ENCODE measurements at regions not wholly inside any gene's neighbourhood (a gene's known extent, or its start where the extent isn't known, plus 50 kb on each side); places are given as distances from the start of the nearest gene placed in this dataset.

DNA sequence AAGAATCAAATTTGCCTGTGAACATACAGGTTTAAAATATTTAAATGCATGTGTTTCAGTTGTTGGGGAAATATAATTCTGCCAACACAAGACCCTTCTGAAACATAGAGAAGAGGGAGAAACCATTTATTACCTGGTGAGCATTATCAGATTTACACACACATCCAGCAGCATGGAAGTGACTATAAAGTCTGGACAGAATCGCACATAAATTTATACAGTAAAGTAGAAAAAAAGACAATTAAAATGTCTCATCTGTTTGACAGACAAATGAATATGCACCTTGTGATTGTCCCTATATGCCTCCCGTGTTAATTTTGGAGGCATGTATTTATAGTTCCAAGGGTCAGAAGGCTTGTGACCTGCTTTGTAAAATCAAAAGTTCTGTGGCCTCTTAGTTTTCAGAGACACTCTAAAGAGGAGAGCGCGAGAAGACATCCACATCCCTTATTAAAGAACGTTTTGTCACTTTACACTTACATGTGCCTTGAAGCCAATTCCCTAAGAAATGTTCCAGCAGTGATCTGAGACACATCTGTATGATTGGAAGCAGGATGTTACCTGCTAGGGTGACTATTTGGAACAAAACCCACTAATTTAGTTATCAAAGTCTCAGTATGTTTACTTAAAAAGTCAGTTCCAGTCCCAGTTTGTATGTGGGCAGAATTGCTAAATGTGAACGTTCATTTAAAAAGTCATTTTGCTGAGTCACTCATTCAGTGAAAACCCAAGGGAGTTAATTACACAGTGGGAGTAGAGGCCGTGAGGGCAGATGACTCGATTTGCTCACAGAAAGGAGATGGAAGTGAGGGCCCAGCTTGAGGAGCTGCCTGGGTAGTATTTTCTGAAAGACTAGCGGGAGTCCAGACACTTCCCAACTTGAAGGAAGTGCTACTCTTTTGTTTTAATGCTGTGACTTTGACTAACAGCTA, 527.6 kb upstream of the MEX3C start:
- no peaks in the 10 kb centered on the region for H3K36me3 ChIP-seq (ENCODE audit: insufficient read depth, low read length)
- H3K9me3 ChIP-seq (ENCODE audit: insufficient read depth, low read length, severe bottlenecking): no peaks in the 10 kb centered on the region
- no peak for ATAC-seq (ENCODE audit: insufficient read depth, low read depth)
- no peak overlapping the region for H3K4me2 ChIP-seq (ENCODE audit: insufficient read depth, low read length)
- H3K4me1 ChIP-seq (ENCODE audit: insufficient read depth, low read length): no peaks in the 10 kb centered on the region
- TF ChIP-seq, protein P1, sequence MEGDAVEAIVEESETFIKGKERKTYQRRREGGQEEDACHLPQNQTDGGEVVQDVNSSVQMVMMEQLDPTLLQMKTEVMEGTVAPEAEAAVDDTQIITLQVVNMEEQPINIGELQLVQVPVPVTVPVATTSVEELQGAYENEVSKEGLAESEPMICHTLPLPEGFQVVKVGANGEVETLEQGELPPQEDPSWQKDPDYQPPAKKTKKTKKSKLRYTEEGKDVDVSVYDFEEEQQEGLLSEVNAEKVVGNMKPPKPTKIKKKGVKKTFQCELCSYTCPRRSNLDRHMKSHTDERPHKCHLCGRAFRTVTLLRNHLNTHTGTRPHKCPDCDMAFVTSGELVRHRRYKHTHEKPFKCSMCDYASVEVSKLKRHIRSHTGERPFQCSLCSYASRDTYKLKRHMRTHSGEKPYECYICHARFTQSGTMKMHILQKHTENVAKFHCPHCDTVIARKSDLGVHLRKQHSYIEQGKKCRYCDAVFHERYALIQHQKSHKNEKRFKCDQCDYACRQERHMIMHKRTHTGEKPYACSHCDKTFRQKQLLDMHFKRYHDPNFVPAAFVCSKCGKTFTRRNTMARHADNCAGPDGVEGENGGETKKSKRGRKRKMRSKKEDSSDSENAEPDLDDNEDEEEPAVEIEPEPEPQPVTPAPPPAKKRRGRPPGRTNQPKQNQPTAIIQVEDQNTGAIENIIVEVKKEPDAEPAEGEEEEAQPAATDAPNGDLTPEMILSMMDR (IDR thresholded peaks at IDR 0.05; ENCODE audit: borderline replicate concordance, extremely low read depth, low read length, poor library complexity, severe bottlenecking): no peak
- no peak for TF ChIP-seq EZH2 (IDR thresholded peaks at IDR 0.05; ENCODE audit: borderline replicate concordance, low read depth, low read length, severe bottlenecking)
- H2AFZ ChIP-seq (ENCODE audit: low read depth, low read length): no peak overlapping the region
- no peak overlapping the region for H3K9ac ChIP-seq (ENCODE audit: low read depth, low read length)
- no peak for DNase-seq
- H3K27ac ChIP-seq (ENCODE audit: low read length): no peak overlapping the region
- H4K20me1 ChIP-seq (ENCODE audit: insufficient read depth, low read length): no peaks in the 10 kb centered on the region
- no peak overlapping the region for H3K4me3 ChIP-seq (ENCODE audit: low read depth in 1 of 2, low read length in 2 of 2)
- no peaks in the 10 kb centered on the region for H3K79me2 ChIP-seq (ENCODE audit: insufficient read depth, low read length)
- H3K27me3 ChIP-seq (ENCODE audit: insufficient read depth, low read length, poor library complexity): no peaks in the 10 kb centered on the region

DNA sequence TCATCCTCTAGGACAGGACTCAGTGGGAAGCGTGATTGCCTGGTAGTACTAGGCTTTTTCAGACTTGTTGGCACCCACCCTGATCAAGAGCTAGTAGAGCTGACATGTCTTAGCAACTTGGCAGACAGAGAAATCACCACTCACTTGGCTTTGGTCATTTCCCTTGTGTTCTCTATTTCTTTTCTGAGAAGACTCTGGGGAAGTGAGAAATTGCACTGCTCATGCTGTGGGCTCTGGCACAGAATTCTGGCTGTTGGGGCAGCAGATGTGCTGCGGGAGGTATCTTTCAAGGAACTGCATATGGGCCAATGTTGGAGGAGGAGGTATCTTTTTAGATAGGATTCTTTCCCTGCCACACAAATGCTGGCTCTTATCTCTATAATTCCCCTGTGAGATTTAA, 529.1 kb upstream of the MEX3C start:
- Histone ChIP-seq H3K36me3 (ENCODE audit: insufficient read depth, low read length) (no peaks in the 10 kb centered on the region), H3K4me1 (ENCODE audit: insufficient read depth, low read length) (no peaks in the 10 kb centered on the region), H3K27ac (ENCODE audit: low read length) (no peak overlapping the region), H3K4me3 (ENCODE audit: low read depth in 1 of 2, low read length in 2 of 2) (no peak overlapping the region), H3K9ac (ENCODE audit: low read depth, low read length) (no peak overlapping the region), H4K20me1 (ENCODE audit: insufficient read depth, low read length) (no peaks in the 10 kb centered on the region), H3K9me3 (ENCODE audit: insufficient read depth, low read length, severe bottlenecking) (no peaks in the 10 kb centered on the region), H2AFZ (ENCODE audit: low read depth, low read length) (no peak overlapping the region), H3K27me3 (ENCODE audit: insufficient read depth, low read length, poor library complexity) (no peaks in the 10 kb centered on the region), H3K79me2 (ENCODE audit: insufficient read depth, low read length) (no peaks in the 10 kb centered on the region), H3K4me2 (ENCODE audit: insufficient read depth, low read length) (no peak overlapping the region)
- DNase-seq (no peak), ATAC-seq (ENCODE audit: insufficient read depth, low read depth) (no peak)
- TF ChIP-seq EZH2 (IDR thresholded peaks at IDR 0.05; ENCODE audit: borderline replicate concordance, low read depth, low read length, severe bottlenecking): no peak
- TF ChIP-seq, protein P1 (IDR thresholded peaks at IDR 0.05; ENCODE audit: borderline replicate concordance, extremely low read depth, low read length, poor library complexity, severe bottlenecking): no peak

DNA sequence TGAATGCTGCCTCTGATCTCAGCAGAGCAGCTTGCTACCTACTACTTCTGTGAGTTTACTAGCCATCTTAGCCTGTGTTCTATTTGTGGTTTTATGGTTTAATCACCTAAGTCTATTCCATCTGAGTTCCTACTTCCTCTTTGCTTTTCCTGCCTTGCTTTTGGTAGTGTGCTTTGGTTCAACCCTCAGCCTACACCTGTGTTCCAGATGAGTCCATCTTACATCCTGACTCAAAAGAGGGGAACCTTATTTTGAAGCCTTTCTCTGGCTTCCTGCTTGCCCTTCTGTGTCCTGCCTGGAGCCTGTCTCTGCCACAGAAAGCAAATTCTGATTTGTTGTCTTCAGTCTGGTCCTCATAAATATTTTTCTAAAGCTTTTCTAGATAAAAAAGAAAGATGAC, 530.3 kb upstream of the MEX3C start:
- no peaks in the 10 kb centered on the region for H3K79me2 ChIP-seq (ENCODE audit: insufficient read depth, low read length)
- H3K27me3 ChIP-seq (ENCODE audit: insufficient read depth, low read length, poor library complexity): no peaks in the 10 kb centered on the region
- H2AFZ ChIP-seq (ENCODE audit: low read depth, low read length): no peak overlapping the region
- no peak overlapping the region for H3K4me2 ChIP-seq (ENCODE audit: insufficient read depth, low read length)
- no peak overlapping the region for H3K27ac ChIP-seq (ENCODE audit: low read length)
- no peak for DNase-seq
- H3K4me3 ChIP-seq (ENCODE audit: low read depth in 1 of 2, low read length in 2 of 2): no peak overlapping the region
- H3K9me3 ChIP-seq (ENCODE audit: insufficient read depth, low read length, severe bottlenecking): no peaks in the 10 kb centered on the region
- H3K4me1 ChIP-seq (ENCODE audit: insufficient read depth, low read length): no peaks in the 10 kb centered on the region
- H3K9ac ChIP-seq (ENCODE audit: low read depth, low read length): no peak overlapping the region
- ATAC-seq (ENCODE audit: insufficient read depth, low read depth): no peak
- H3K36me3 ChIP-seq (ENCODE audit: insufficient read depth, low read length): no peaks in the 10 kb centered on the region
- TF ChIP-seq, protein P1 (IDR thresholded peaks at IDR 0.05; ENCODE audit: borderline replicate concordance, extremely low read depth, low read length, poor library complexity, severe bottlenecking): no peak
- TF ChIP-seq EZH2 (IDR thresholded peaks at IDR 0.05; ENCODE audit: borderline replicate concordance, low read depth, low read length, severe bottlenecking): no peak
- no peaks in the 10 kb centered on the region for H4K20me1 ChIP-seq (ENCODE audit: insufficient read depth, low read length)
